BLaER1 treated with 17β-estradiol and CSF1 and Interleukin-3, amounts not matched to agents 10 nM and 100 nM (cell line): ENCODE measurements at regions not wholly inside any gene's neighbourhood (a gene's known extent, or its start where the extent isn't known, plus 50 kb on each side); places are given as distances from the start of the nearest gene placed in this dataset.

ENCODE experiments used
- H3K27ac ChIP-seq, 11 experiments: shearing (Covaris generic); formaldehyde crosslinking; 2 replicates each; pipeline ENCODE4 v1.8.1; 2022
- H3K27me3 ChIP-seq, 11 experiments: shearing (Covaris generic); formaldehyde crosslinking; 2 replicates each; pipeline ENCODE4 v1.8.1; 2022
- H3K36me3 ChIP-seq, 11 experiments: shearing (Covaris generic); formaldehyde crosslinking; 2 replicates each; pipeline ENCODE4 v1.8.1; 2022
- H3K4me1 ChIP-seq, 10 experiments: shearing (Covaris generic); formaldehyde crosslinking; 2 replicates each; pipeline ENCODE4 v1.8.1; 2022
- H3K4me2 ChIP-seq, 11 experiments: shearing (Covaris generic); formaldehyde crosslinking; 2 replicates each; pipeline ENCODE4 v1.8.1; 2022
- H3K4me3 ChIP-seq, 10 experiments: shearing (Covaris generic); formaldehyde crosslinking; 2 replicates each; pipeline ENCODE4 v1.8.1; 2022
- H3K9ac ChIP-seq, 11 experiments: shearing (Covaris generic); formaldehyde crosslinking; 2 replicates each; pipeline ENCODE4 v1.8.1; 2022
- H3K9me3 ChIP-seq, 11 experiments: shearing (Covaris generic); formaldehyde crosslinking; replicated peaks in 1 of 11; 2 replicates each; pipeline ENCODE4 v1.8.1; 2022
- H4K20me1 ChIP-seq, 11 experiments: shearing (Covaris generic); formaldehyde crosslinking; 2 replicates each; pipeline ENCODE4 v1.8.1; 2022
- Cebpa-rat ChIP-seq, 11 experiments: shearing (Covaris generic); IDR thresholded peaks; 2 replicates each; pipeline ENCODE4 v1.8.1; 2022

- Histone ChIP-seq H3K4me3 (no peak overlapping the region), H3K36me3 (no peaks in the 10 kb centered on the region), H3K9ac (no peak overlapping the region), H3K27me3 (no peaks in the 10 kb centered on the region), H3K27ac (no peak overlapping the region), H3K9me3 (peaks cover 8 to 26% (median 13%) of the 10 kb centered on the region in 11 experiments; a peak in 19 of 22 replicates), H3K4me1 (no peaks in the 10 kb centered on the region), H3K4me2 (no peak overlapping the region), H4K20me1 (no peaks in the 10 kb centered on the region)
- TF ChIP-seq Cebpa-rat (IDR thresholded peaks at IDR 0.05): no peak
Measured at GRCh38 chr1:193831465-193831864, 645.1 kb upstream of the B3GALT2 start.

DNA sequence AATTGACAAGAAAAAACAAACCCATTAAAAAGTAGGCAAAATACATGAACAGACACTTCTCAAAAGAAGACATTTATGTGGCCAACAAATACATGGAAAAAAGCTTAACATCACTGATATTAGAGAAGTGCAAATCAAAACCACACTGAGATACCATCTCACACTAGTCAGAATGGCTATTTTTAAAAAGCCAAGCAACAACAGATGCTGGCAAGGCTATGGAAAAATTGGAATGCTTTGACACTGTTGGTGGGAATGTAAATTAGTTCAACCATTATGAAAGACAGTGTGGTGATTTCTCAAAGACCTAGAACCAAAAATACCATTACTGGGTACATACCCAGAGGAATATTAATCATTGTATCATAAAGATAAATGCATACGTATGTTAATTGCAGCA, 641.1 kb upstream of the B3GALT2 start:
- Histone ChIP-seq H3K4me1 (no peaks in the 10 kb centered on the region), H4K20me1 (no peaks in the 10 kb centered on the region), H3K27me3 (no peaks in the 10 kb centered on the region), H3K9me3 (peaks cover 5 to 26% (median 13%) of the 10 kb centered on the region in 11 experiments; a peak in 19 of 22 replicates), H3K36me3 (no peaks in the 10 kb centered on the region), H3K4me3 (no peak overlapping the region), H3K4me2 (no peak overlapping the region), H3K9ac (no peak overlapping the region), H3K27ac (no peak overlapping the region)
- TF ChIP-seq Cebpa-rat (IDR thresholded peaks at IDR 0.05): no peak

GRCh38 chr1:193819376-193819775, 633.0 kb upstream of the B3GALT2 start:
- no peaks in the 10 kb centered on the region for H3K27me3 ChIP-seq
- H3K9ac ChIP-seq: no peak overlapping the region
- H3K4me1 ChIP-seq: no peaks in the 10 kb centered on the region
- no peaks in the 10 kb centered on the region for H4K20me1 ChIP-seq
- no peak for TF ChIP-seq Cebpa-rat (IDR thresholded peaks at IDR 0.05)
- no peaks in the 10 kb centered on the region for H3K36me3 ChIP-seq
- no peak overlapping the region for H3K4me3 ChIP-seq
- no peak overlapping the region for H3K4me2 ChIP-seq
- H3K27ac ChIP-seq: no peak overlapping the region
- H3K9me3 ChIP-seq: peaks cover 0 to 10% (median 0%) of the 10 kb centered on the region in 11 experiments; a peak in 5 of 22 replicates

DNA sequence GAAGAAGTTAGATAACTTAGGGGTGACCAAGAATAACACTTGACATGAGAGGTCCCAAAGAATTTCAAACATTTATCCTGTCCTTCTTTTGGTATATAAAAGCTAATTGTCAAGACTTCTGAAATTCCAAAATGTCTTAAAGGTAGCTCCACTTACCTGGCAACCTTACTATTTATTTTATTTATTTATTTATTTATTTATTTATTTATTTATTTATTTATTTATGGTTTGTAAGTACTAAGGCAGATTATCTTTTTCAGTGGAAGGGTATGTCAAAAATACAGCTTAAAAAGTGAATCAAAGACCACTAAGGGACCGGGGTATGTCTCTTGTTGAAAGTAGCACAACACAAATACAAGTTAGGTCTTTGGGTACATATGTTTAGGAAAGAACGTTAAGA, 620.8 kb upstream of the B3GALT2 start:
- H3K27ac ChIP-seq: no peak overlapping the region

GRCh38 chr1:193806079-193807048, 620.0 kb upstream of the B3GALT2 start:
- Histone ChIP-seq H3K4me3 (no peak overlapping the region), H4K20me1 (no peaks in the 10 kb centered on the region), H3K36me3 (no peaks in the 10 kb centered on the region), H3K9ac (no peak overlapping the region), H3K4me1 (no peaks in the 10 kb centered on the region), H3K4me2 (no peak overlapping the region), H3K27me3 (no peaks in the 10 kb centered on the region), H3K27ac (no peak overlapping the region), H3K9me3 (no peaks in the 10 kb centered on the region)
- no peak for TF ChIP-seq Cebpa-rat (IDR thresholded peaks at IDR 0.05)

More for the DNA sequence above, 620.8 kb upstream of the B3GALT2 start:
- Histone ChIP-seq H3K4me3 (no peak overlapping the region), H4K20me1 (no peaks in the 10 kb centered on the region), H3K36me3 (no peaks in the 10 kb centered on the region), H3K4me1 (no peaks in the 10 kb centered on the region), H3K27me3 (no peaks in the 10 kb centered on the region), H3K9me3 (no peaks in the 10 kb centered on the region), H3K9ac (no peak overlapping the region), H3K4me2 (no peak overlapping the region)
- TF ChIP-seq Cebpa-rat (IDR thresholded peaks at IDR 0.05): no peak

- no peak for TF ChIP-seq Cebpa-rat (IDR thresholded peaks at IDR 0.05)
Measured at GRCh38 chr1:193799948-193800690, 613.7 kb upstream of the B3GALT2 start.

GRCh38 chr1:193799371-193799770, 613.0 kb upstream of the B3GALT2 start:
- no peak overlapping the region for H3K4me3 ChIP-seq
- no peak overlapping the region for H3K4me2 ChIP-seq

More at GRCh38 chr1:193799948-193800690, 613.7 kb upstream of the B3GALT2 start:
- Histone ChIP-seq H3K4me2 (no peak overlapping the region), H3K27me3 (no peaks in the 10 kb centered on the region), H3K36me3 (no peaks in the 10 kb centered on the region), H3K4me3 (no peak overlapping the region), H3K27ac (no peak overlapping the region), H3K9me3 (no peaks in the 10 kb centered on the region), H3K9ac (no peak overlapping the region), H4K20me1 (no peaks in the 10 kb centered on the region), H3K4me1 (no peaks in the 10 kb centered on the region)

DNA sequence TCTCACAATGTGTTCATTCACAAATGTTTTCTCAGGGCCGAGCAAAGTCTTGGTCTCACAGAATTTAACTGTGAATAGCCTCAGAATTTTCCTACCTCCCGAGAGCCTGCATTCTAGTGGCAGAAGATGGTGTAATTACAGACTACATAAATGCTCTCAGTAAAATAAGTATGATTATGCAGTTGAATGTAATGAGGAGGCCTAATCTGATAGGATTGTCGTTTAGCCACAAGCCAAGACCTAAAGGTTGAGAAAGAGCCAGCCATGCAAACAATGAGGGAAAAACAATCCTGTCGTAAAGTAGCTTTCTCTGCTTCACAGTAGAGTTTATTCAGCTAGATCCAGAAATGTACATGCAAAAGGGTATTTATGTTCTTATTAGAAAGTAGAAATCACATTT, 607.8 kb upstream of the B3GALT2 start:
- Histone ChIP-seq H4K20me1 (no peaks in the 10 kb centered on the region), H3K9ac (no peak overlapping the region), H3K4me1 (no peaks in the 10 kb centered on the region), H3K27me3 (no peaks in the 10 kb centered on the region), H3K27ac (no peak overlapping the region), H3K36me3 (no peaks in the 10 kb centered on the region), H3K4me3 (no peak overlapping the region), H3K9me3 (no peaks in the 10 kb centered on the region), H3K4me2 (no peak overlapping the region)
- TF ChIP-seq Cebpa-rat (IDR thresholded peaks at IDR 0.05): no peak

More at GRCh38 chr1:193799371-193799770, 613.0 kb upstream of the B3GALT2 start:
- no peaks in the 10 kb centered on the region for H3K4me1 ChIP-seq
- no peaks in the 10 kb centered on the region for H3K9me3 ChIP-seq
- H3K27me3 ChIP-seq: no peaks in the 10 kb centered on the region
- TF ChIP-seq Cebpa-rat (IDR thresholded peaks at IDR 0.05): no peak
- H3K27ac ChIP-seq: no peak overlapping the region
- H3K9ac ChIP-seq: no peak overlapping the region
- no peaks in the 10 kb centered on the region for H3K36me3 ChIP-seq
- H4K20me1 ChIP-seq: no peaks in the 10 kb centered on the region

DNA sequence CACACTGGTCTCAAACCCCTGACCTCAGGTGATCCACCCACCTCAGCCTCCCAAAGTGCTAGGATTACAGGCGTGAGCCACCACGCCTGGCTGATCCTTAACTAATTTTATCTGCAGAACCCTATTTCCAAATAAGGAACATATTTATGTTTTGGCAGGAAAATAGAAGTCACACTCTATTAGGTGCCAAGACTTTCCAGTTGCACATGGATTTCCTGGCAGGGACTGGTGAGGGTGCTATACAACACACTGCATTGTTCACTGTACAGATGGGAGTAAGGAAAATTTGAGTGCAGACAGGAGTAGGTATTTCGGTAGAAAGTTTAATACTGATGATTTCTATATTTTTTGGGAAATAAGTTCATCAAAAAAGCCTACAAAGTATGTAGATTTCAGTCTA, 605.3 kb upstream of the B3GALT2 start:
- Histone ChIP-seq H4K20me1 (no peaks in the 10 kb centered on the region), H3K27me3 (no peaks in the 10 kb centered on the region), H3K27ac (no peak overlapping the region), H3K4me3 (no peak overlapping the region), H3K36me3 (no peaks in the 10 kb centered on the region), H3K4me2 (no peak overlapping the region), H3K9me3 (no peaks in the 10 kb centered on the region), H3K4me1 (no peaks in the 10 kb centered on the region), H3K9ac (no peak overlapping the region)
- no peak for TF ChIP-seq Cebpa-rat (IDR thresholded peaks at IDR 0.05)
